ENCODE measurements at regions not wholly inside any gene's neighbourhood (a gene's known extent, or its start where the extent isn't known, plus 50 kb on each side); places are given as distances from the start of the nearest gene placed in this dataset.

- no peaks in the 10 kb centered on the region for H3K27me3 ChIP-seq (ENCODE audit: control insufficient read depth, insufficient read depth, low read length)
- H3K27ac ChIP-seq (ENCODE audit: low read length): no peak overlapping the region
- no peaks in the 10 kb centered on the region for H3K9me3 ChIP-seq (ENCODE audit: control insufficient read depth, insufficient read depth, low read depth, low read length)
- intact Hi-C loops (cut with micrococcal nuclease; ENCODE audit: unreplicated experiment): no loop called here
- H3K4me1 ChIP-seq (ENCODE audit: control insufficient read depth, insufficient read depth, low read length): no peaks in the 10 kb centered on the region
- ChIA-PET POLR2A (no interaction called here), CTCF (no interaction called here)
- TF ChIP-seq, protein P1, sequence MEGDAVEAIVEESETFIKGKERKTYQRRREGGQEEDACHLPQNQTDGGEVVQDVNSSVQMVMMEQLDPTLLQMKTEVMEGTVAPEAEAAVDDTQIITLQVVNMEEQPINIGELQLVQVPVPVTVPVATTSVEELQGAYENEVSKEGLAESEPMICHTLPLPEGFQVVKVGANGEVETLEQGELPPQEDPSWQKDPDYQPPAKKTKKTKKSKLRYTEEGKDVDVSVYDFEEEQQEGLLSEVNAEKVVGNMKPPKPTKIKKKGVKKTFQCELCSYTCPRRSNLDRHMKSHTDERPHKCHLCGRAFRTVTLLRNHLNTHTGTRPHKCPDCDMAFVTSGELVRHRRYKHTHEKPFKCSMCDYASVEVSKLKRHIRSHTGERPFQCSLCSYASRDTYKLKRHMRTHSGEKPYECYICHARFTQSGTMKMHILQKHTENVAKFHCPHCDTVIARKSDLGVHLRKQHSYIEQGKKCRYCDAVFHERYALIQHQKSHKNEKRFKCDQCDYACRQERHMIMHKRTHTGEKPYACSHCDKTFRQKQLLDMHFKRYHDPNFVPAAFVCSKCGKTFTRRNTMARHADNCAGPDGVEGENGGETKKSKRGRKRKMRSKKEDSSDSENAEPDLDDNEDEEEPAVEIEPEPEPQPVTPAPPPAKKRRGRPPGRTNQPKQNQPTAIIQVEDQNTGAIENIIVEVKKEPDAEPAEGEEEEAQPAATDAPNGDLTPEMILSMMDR (IDR thresholded peaks at IDR 0.05): no peak
- TF ChIP-seq TCF7L2 (IDR thresholded peaks at IDR 0.05; ENCODE audit: low read depth, low read length): no peak
- no peak for TF ChIP-seq SIN3A (IDR thresholded peaks at IDR 0.05; ENCODE audit: borderline replicate concordance, insufficient read depth, low read depth, low read length)
- TF ChIP-seq, protein P2, sequence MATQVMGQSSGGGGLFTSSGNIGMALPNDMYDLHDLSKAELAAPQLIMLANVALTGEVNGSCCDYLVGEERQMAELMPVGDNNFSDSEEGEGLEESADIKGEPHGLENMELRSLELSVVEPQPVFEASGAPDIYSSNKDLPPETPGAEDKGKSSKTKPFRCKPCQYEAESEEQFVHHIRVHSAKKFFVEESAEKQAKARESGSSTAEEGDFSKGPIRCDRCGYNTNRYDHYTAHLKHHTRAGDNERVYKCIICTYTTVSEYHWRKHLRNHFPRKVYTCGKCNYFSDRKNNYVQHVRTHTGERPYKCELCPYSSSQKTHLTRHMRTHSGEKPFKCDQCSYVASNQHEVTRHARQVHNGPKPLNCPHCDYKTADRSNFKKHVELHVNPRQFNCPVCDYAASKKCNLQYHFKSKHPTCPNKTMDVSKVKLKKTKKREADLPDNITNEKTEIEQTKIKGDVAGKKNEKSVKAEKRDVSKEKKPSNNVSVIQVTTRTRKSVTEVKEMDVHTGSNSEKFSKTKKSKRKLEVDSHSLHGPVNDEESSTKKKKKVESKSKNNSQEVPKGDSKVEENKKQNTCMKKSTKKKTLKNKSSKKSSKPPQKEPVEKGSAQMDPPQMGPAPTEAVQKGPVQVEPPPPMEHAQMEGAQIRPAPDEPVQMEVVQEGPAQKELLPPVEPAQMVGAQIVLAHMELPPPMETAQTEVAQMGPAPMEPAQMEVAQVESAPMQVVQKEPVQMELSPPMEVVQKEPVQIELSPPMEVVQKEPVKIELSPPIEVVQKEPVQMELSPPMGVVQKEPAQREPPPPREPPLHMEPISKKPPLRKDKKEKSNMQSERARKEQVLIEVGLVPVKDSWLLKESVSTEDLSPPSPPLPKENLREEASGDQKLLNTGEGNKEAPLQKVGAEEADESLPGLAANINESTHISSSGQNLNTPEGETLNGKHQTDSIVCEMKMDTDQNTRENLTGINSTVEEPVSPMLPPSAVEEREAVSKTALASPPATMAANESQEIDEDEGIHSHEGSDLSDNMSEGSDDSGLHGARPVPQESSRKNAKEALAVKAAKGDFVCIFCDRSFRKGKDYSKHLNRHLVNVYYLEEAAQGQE (IDR thresholded peaks at IDR 0.05; ENCODE audit: insufficient read depth in 1 of 2, low read depth in 2 of 2, low read length in 1 of 2): no peak
- DNase-seq (ENCODE audit: low read depth, low spot score) (no peak), ATAC-seq (no peak)
- no TSS peak for BruUV-seq (replicated peaks)
- no peak overlapping the region for H3K4me3 ChIP-seq (ENCODE audit: low read depth in 2 of 2, low read length in 2 of 2)
- H3K36me3 ChIP-seq (ENCODE audit: control insufficient read depth, insufficient read depth, low read length): no peaks in the 10 kb centered on the region
- in situ Hi-C loops (cut with HindIII; ENCODE audit: low pct_unique_long_range_greater_than_20kb, low sequenced_read_pairs): no loop called here
These were observed 2345.6 kb downstream of the PCDH7 start for GRCh38 chr4:33065749-33066148.

DNA sequence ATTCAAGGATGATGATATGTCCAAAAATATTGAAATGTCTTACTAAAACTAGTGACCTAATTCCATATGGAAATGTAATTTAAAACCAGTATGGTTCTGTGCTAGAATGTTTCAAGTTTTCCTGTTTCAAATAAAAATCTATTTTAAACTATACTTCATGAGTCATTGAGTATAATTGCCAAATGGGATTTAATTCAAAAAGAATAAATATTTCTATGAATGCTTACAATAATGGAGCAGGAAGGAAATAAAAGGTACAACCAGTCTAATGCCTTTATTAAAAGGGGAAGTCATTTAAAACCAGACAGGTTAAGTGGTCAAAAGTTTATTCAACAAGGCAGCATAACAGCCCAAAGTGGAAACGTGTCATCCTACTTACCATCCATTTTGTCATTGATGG is 2347.1 kb downstream of the PCDH7 start:
- no peaks in the 10 kb centered on the region for H3K27me3 ChIP-seq (ENCODE audit: control insufficient read depth, insufficient read depth, low read length)
- CTCF ChIA-PET: no interaction called here
- no peaks in the 10 kb centered on the region for H3K4me1 ChIP-seq (ENCODE audit: control insufficient read depth, insufficient read depth, low read length)
- POLR2A ChIA-PET: no interaction called here
- in situ Hi-C loops (cut with HindIII; ENCODE audit: low pct_unique_long_range_greater_than_20kb, low sequenced_read_pairs) (no loop called here), intact Hi-C loops (cut with micrococcal nuclease; ENCODE audit: unreplicated experiment) (no loop called here)
- H3K4me3 ChIP-seq (ENCODE audit: low read depth in 2 of 2, low read length in 2 of 2): no peak overlapping the region
- no peak for ATAC-seq
- no peak overlapping the region for H3K27ac ChIP-seq (ENCODE audit: low read length)
- no peaks in the 10 kb centered on the region for H3K36me3 ChIP-seq (ENCODE audit: control insufficient read depth, insufficient read depth, low read length)
- no peak for TF ChIP-seq TCF7L2 (IDR thresholded peaks at IDR 0.05; ENCODE audit: low read depth, low read length)
- H3K9me3 ChIP-seq (ENCODE audit: control insufficient read depth, insufficient read depth, low read depth, low read length): no peaks in the 10 kb centered on the region
- no TSS peak for BruUV-seq (replicated peaks)
- DNase-seq (ENCODE audit: low read depth, low spot score): no peak

GRCh38 chr4:33068539-33068938 is 2348.4 kb downstream of the PCDH7 start:
- Histone ChIP-seq H3K27ac (ENCODE audit: low read length) (no peak overlapping the region), H3K27me3 (ENCODE audit: control insufficient read depth, insufficient read depth, low read length) (no peaks in the 10 kb centered on the region), H3K4me3 (ENCODE audit: low read depth in 2 of 2, low read length in 2 of 2) (no peak overlapping the region), H3K36me3 (ENCODE audit: control insufficient read depth, insufficient read depth, low read length) (no peaks in the 10 kb centered on the region), H3K4me1 (ENCODE audit: control insufficient read depth, insufficient read depth, low read length) (no peaks in the 10 kb centered on the region), H3K9me3 (ENCODE audit: control insufficient read depth, insufficient read depth, low read depth, low read length) (no peaks in the 10 kb centered on the region)
- ChIA-PET CTCF (no interaction called here), POLR2A (no interaction called here)
- TF ChIP-seq TCF7L2 (IDR thresholded peaks at IDR 0.05; ENCODE audit: low read depth, low read length): no peak
- TF ChIP-seq POLR2AphosphoS5 (IDR thresholded peaks at IDR 0.05; ENCODE audit: low read depth, low read length): no peak
- ATAC-seq: no peak
- intact Hi-C loops (cut with micrococcal nuclease; ENCODE audit: unreplicated experiment): no loop called here
- in situ Hi-C loops (cut with HindIII; ENCODE audit: low pct_unique_long_range_greater_than_20kb, low sequenced_read_pairs): no loop called here
- no peak for DNase-seq (ENCODE audit: low read depth, low spot score)
- no TSS peak for BruUV-seq (replicated peaks)

Data from Panc1 (cell line).